ENCODE measurements at regions not wholly inside any gene's neighbourhood (a gene's known extent, or its start where the extent isn't known, plus 50 kb on each side); places are given as distances from the start of the nearest gene placed in this dataset.

GRCh38 chr13:70856025-70856424 is 747.8 kb upstream of the KLHL1 start:
- H2AFZ ChIP-seq (ENCODE audit: low read depth, low read length): no peak overlapping the region

DNA sequence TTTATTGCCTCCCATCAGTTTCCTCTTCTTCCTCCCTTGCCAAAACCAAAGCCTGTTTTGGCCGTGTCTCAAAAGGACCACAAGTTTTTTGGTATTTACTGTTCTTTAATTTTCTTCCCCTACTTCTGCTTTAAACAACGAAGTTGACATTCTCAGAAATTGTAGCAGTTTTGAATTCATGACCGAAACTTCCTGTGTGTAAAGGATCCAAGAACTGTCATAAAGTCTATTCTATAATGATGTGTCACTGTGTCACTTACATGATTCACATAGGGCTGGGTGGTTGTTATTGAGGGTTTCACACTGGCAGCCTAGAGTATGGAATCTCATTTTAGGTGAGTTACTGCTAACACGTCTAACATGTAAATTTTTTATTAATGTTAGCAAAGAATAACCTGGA is 741.0 kb upstream of the KLHL1 start:
- TF ChIP-seq, protein P1, sequence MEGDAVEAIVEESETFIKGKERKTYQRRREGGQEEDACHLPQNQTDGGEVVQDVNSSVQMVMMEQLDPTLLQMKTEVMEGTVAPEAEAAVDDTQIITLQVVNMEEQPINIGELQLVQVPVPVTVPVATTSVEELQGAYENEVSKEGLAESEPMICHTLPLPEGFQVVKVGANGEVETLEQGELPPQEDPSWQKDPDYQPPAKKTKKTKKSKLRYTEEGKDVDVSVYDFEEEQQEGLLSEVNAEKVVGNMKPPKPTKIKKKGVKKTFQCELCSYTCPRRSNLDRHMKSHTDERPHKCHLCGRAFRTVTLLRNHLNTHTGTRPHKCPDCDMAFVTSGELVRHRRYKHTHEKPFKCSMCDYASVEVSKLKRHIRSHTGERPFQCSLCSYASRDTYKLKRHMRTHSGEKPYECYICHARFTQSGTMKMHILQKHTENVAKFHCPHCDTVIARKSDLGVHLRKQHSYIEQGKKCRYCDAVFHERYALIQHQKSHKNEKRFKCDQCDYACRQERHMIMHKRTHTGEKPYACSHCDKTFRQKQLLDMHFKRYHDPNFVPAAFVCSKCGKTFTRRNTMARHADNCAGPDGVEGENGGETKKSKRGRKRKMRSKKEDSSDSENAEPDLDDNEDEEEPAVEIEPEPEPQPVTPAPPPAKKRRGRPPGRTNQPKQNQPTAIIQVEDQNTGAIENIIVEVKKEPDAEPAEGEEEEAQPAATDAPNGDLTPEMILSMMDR (IDR thresholded peaks at IDR 0.05; ENCODE audit: borderline replicate concordance, extremely low read depth, low read length, poor library complexity, severe bottlenecking): no peak
- TF ChIP-seq EZH2 (IDR thresholded peaks at IDR 0.05; ENCODE audit: borderline replicate concordance, low read depth, low read length, severe bottlenecking): no peak

More at GRCh38 chr13:70856025-70856424, 747.8 kb upstream of the KLHL1 start:
- Histone ChIP-seq H3K9me3 (ENCODE audit: insufficient read depth, low read length, severe bottlenecking) (no peaks in the 10 kb centered on the region), H3K4me1 (ENCODE audit: insufficient read depth, low read length) (no peaks in the 10 kb centered on the region), H3K79me2 (ENCODE audit: insufficient read depth, low read length) (no peaks in the 10 kb centered on the region), H3K4me3 (ENCODE audit: low read depth in 1 of 2, low read length in 2 of 2) (no peak overlapping the region), H3K4me2 (ENCODE audit: insufficient read depth, low read length) (no peak overlapping the region), H3K9ac (ENCODE audit: low read depth, low read length) (no peak overlapping the region), H3K27ac (ENCODE audit: low read length) (no peak overlapping the region), H3K36me3 (ENCODE audit: insufficient read depth, low read length) (no peaks in the 10 kb centered on the region), H3K27me3 (ENCODE audit: insufficient read depth, low read length, poor library complexity) (no peaks in the 10 kb centered on the region), H4K20me1 (ENCODE audit: insufficient read depth, low read length) (no peaks in the 10 kb centered on the region)
- ATAC-seq (ENCODE audit: insufficient read depth, low read depth): no peak
- TF ChIP-seq, protein P1 (IDR thresholded peaks at IDR 0.05; ENCODE audit: borderline replicate concordance, extremely low read depth, low read length, poor library complexity, severe bottlenecking): no peak
- TF ChIP-seq EZH2 (IDR thresholded peaks at IDR 0.05; ENCODE audit: borderline replicate concordance, low read depth, low read length, severe bottlenecking): no peak
- DNase-seq: no peak

DNA sequence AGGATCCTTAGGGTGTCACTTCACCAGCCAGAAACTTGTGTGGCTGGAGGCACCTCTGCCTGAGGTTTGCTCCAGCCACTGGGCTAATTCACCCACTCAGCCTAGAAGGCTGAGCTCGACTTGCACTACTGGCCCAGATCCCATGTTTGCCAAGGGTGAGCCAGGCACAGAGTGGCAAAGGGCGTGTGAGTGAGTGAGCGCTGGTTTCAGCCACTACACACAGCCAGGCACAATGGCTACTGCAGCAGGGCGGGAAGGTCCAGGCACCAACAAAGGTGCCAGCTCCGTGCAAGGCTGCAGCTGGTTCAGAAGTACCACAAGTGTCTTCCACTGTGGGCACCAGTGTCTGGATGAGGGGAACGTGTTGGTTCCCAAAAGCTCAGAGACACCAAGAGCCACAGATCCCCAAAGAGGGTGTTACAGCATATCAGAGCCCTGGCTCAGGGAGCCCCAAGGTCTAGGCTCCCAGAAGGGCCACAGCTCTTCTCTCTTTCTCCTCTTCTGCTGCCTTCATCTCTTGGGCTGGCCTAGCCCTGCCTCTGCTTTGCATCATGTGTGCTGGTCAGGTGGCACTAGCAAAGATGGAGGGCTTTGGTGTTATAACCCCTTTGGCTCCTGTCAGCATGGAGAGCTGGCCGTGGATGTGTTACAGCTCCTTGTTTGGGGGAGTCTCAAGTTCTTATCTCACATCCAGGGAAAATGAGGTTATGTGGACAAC is 736.3 kb upstream of the KLHL1 start:
- no peaks in the 10 kb centered on the region for H3K36me3 ChIP-seq (ENCODE audit: insufficient read depth, low read length)
- no peak overlapping the region for H2AFZ ChIP-seq (ENCODE audit: low read depth, low read length)
- TF ChIP-seq, protein P1 (IDR thresholded peaks at IDR 0.05; ENCODE audit: borderline replicate concordance, extremely low read depth, low read length, poor library complexity, severe bottlenecking): no peak
- no peak for TF ChIP-seq EZH2 (IDR thresholded peaks at IDR 0.05; ENCODE audit: borderline replicate concordance, low read depth, low read length, severe bottlenecking)
- no peaks in the 10 kb centered on the region for H4K20me1 ChIP-seq (ENCODE audit: insufficient read depth, low read length)
- no peaks in the 10 kb centered on the region for H3K27me3 ChIP-seq (ENCODE audit: insufficient read depth, low read length, poor library complexity)
- no peaks in the 10 kb centered on the region for H3K9me3 ChIP-seq (ENCODE audit: insufficient read depth, low read length, severe bottlenecking)
- H3K4me2 ChIP-seq (ENCODE audit: insufficient read depth, low read length): no peak overlapping the region
- ATAC-seq (ENCODE audit: insufficient read depth, low read depth): no peak
- H3K9ac ChIP-seq (ENCODE audit: low read depth, low read length): no peak overlapping the region
- H3K4me1 ChIP-seq (ENCODE audit: insufficient read depth, low read length): no peaks in the 10 kb centered on the region
- H3K27ac ChIP-seq (ENCODE audit: low read length): no peak overlapping the region
- DNase-seq: no peak
- no peak overlapping the region for H3K4me3 ChIP-seq (ENCODE audit: low read depth in 1 of 2, low read length in 2 of 2)
- no peaks in the 10 kb centered on the region for H3K79me2 ChIP-seq (ENCODE audit: insufficient read depth, low read length)

More for the DNA sequence above, 741.0 kb upstream of the KLHL1 start:
- no peak overlapping the region for H3K4me2 ChIP-seq (ENCODE audit: insufficient read depth, low read length)
- no peak overlapping the region for H2AFZ ChIP-seq (ENCODE audit: low read depth, low read length)
- H3K4me1 ChIP-seq (ENCODE audit: insufficient read depth, low read length): no peaks in the 10 kb centered on the region
- no peaks in the 10 kb centered on the region for H3K79me2 ChIP-seq (ENCODE audit: insufficient read depth, low read length)
- no peak overlapping the region for H3K4me3 ChIP-seq (ENCODE audit: low read depth in 1 of 2, low read length in 2 of 2)
- no peak for ATAC-seq (ENCODE audit: insufficient read depth, low read depth)
- H3K27me3 ChIP-seq (ENCODE audit: insufficient read depth, low read length, poor library complexity): no peaks in the 10 kb centered on the region
- no peaks in the 10 kb centered on the region for H4K20me1 ChIP-seq (ENCODE audit: insufficient read depth, low read length)
- no peaks in the 10 kb centered on the region for H3K9me3 ChIP-seq (ENCODE audit: insufficient read depth, low read length, severe bottlenecking)
- DNase-seq: no peak
- no peaks in the 10 kb centered on the region for H3K36me3 ChIP-seq (ENCODE audit: insufficient read depth, low read length)
- H3K9ac ChIP-seq (ENCODE audit: low read depth, low read length): no peak overlapping the region
- H3K27ac ChIP-seq (ENCODE audit: low read length): no peak overlapping the region

Measured in DND-41 (cell line).